Mesothelial cell of epicardium (in vitro differentiated cells): ENCODE measurements at regions not wholly inside any gene's neighbourhood (a gene's known extent, or its start where the extent isn't known, plus 50 kb on each side); places are given as distances from the start of the nearest gene placed in this dataset.

Experiments used
- DNase-seq, 2 experiments: peaks; one replicate each; pipeline ENCODE4 v3.0.0; 2021; ENCODE audit warnings: low spot score in 2 of 2; ENCODE audit not compliant: unreplicated experiment in 2 of 2
- H3K27ac Mint-ChIP-seq: 2 replicates; pipeline ENCODE4 v1.8.0; 2021; ENCODE audit warnings: mixed read lengths
- H3K27me3 Mint-ChIP-seq: 2 replicates; pipeline ENCODE4 v1.8.0; 2021; ENCODE audit warnings: low read depth, mixed read lengths
- H3K36me3 Mint-ChIP-seq: 2 replicates; pipeline ENCODE4 v1.8.0; 2021; ENCODE audit warnings: mixed read lengths
- H3K4me1 Mint-ChIP-seq: 2 replicates; pipeline ENCODE4 v1.8.0; 2021; ENCODE audit warnings: mixed read lengths
- H3K4me3 Mint-ChIP-seq: 2 replicates; pipeline ENCODE4 v1.8.0; 2021; ENCODE audit warnings: mild to moderate bottlenecking, moderate library complexity, mixed read lengths
- H3K9me3 Mint-ChIP-seq: 2 replicates; pipeline ENCODE4 v1.8.0; 2021; ENCODE audit warnings: mixed read lengths
- CTCF ChIP-seq: fragments of 200-600 bp; sonication (generic); IDR thresholded peaks from one replicate; pipeline ENCODE4 v1.5.0; 2021; ENCODE audit warnings: antibody characterized with exemption; ENCODE audit not compliant: unreplicated experiment

GRCh38 chr11:119905162-119905561, 176.2 kb upstream of the NECTIN1 start:
- Mint-ChIP-seq H3K4me1 (peaks cover 40% of the 10 kb centered on the region), H3K4me3 (no peak overlapping the region), H3K27me3 (no peaks in the 10 kb centered on the region), H3K9me3 (no peaks in the 10 kb centered on the region), H3K27ac (no peak overlapping the region), H3K36me3 (no peaks in the 10 kb centered on the region)
- DNase-seq: no peak
- TF ChIP-seq CTCF: no peak

GRCh38 chr11:119904531-119905035, 175.6 kb upstream of the NECTIN1 start:
- Mint-ChIP-seq H3K4me3 (no peak overlapping the region), H3K4me1 (peaks cover 40% of the 10 kb centered on the region), H3K27me3 (no peaks in the 10 kb centered on the region), H3K9me3 (no peaks in the 10 kb centered on the region), H3K27ac (no peak overlapping the region), H3K36me3 (no peaks in the 10 kb centered on the region)
- TF ChIP-seq CTCF: no peak
- DNase-seq: no peak

DNA sequence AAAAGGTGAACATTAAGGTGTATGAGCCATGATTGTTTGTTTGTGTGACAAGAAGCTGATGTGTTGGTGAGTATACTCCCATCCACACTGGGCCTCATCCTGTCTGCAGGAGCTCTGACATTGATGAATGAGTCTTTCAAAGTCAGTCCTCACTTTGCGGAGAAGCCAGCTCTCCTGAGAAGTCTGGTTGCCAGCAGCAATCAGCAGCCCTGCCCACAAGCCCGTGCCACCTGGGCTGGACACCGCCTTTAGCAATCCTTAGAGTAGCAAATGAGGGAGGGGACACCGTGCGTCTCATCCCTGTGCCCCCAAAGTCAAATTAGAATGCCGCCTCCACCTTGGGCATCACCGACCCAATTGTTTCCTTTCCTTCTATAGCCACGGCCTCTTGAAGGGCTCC, 174.8 kb upstream of the NECTIN1 start:
- DNase-seq: no peak
- H3K4me3 Mint-ChIP-seq: no peak overlapping the region
- H3K27me3 Mint-ChIP-seq: no peaks in the 10 kb centered on the region
- H3K4me1 Mint-ChIP-seq: peaks cover 32% of the 10 kb centered on the region
- no peaks in the 10 kb centered on the region for H3K36me3 Mint-ChIP-seq
- H3K27ac Mint-ChIP-seq: no peak overlapping the region
- TF ChIP-seq CTCF: no peak
- no peaks in the 10 kb centered on the region for H3K9me3 Mint-ChIP-seq

DNA sequence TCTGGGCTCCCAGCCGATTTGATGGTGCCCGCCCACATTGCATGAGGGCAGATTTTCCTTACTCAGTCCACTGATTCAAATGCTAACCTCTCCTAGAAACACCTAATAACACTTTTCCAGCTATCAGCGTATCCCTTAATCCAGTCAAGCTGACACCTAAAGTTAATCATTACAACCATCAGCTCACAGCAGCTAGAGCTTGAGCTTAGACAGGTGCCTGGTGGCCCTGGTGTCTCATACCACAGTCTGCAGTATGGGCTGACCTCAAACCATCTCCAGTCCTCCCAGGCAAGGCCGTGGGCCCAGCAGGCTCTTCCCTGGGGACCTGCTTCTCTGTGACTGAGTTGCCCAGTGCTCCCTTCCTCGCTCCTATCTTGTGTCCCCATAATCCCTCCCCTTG, 174.4 kb upstream of the NECTIN1 start:
- Mint-ChIP-seq H3K36me3 (no peaks in the 10 kb centered on the region), H3K27me3 (no peaks in the 10 kb centered on the region), H3K9me3 (no peaks in the 10 kb centered on the region), H3K27ac (no peak overlapping the region), H3K4me1 (peaks cover 28% of the 10 kb centered on the region), H3K4me3 (no peak overlapping the region)
- no peak for TF ChIP-seq CTCF
- no peak for DNase-seq

GRCh38 chr11:119902656-119903231, 173.7 kb upstream of the NECTIN1 start:
- H3K4me3 Mint-ChIP-seq: no peak overlapping the region
- H3K4me1 Mint-ChIP-seq: peaks cover 21% of the 10 kb centered on the region
- DNase-seq: no peak
- H3K9me3 Mint-ChIP-seq: no peaks in the 10 kb centered on the region
- H3K27me3 Mint-ChIP-seq: no peaks in the 10 kb centered on the region
- H3K27ac Mint-ChIP-seq: no peak overlapping the region
- no peak for TF ChIP-seq CTCF
- no peaks in the 10 kb centered on the region for H3K36me3 Mint-ChIP-seq
